ENCODE measurements at regions not wholly inside any gene's neighbourhood (a gene's known extent, or its start where the extent isn't known, plus 50 kb on each side); places are given as distances from the start of the nearest gene placed in this dataset.

- no peak for DNase-seq
Observed at GRCh38 chr7:124413029-124413428, 352.6 kb downstream of the GPR37 start.

- DNase-seq: no peak
Observed at GRCh38 chr7:124412531-124412930, 353.1 kb downstream of the GPR37 start.

- DNase-seq: no peak
Observed at GRCh38 chr7:124411796-124412195, 353.8 kb downstream of the GPR37 start.

GRCh38 chr7:124403587-124403986 is 362.0 kb downstream of the GPR37 start:
- DNase-seq: no peak

- DNase-seq: no peak
Observed at GRCh38 chr7:124403112-124403511, 362.5 kb downstream of the GPR37 start.

- DNase-seq: no peak
Observed at GRCh38 chr7:124399941-124400340, 365.7 kb downstream of the GPR37 start.

- DNase-seq: no peak
Observed at GRCh38 chr7:124398937-124399552, 366.2 kb upstream of the TMEM229A start.

GRCh38 chr7:124397134-124397533 is 364.3 kb upstream of the TMEM229A start:
- no peak for DNase-seq

- no peak for DNase-seq
Observed at GRCh38 chr7:124390301-124390700, 357.4 kb upstream of the TMEM229A start.

- DNase-seq: no peak
Observed at GRCh38 chr7:124388751-124389150, 355.9 kb upstream of the TMEM229A start.

- DNase-seq: peak; percentile 70
Observed at GRCh38 chr7:124387056-124387455, 354.2 kb upstream of the TMEM229A start.

GRCh38 chr7:124379296-124379695 is 346.4 kb upstream of the TMEM229A start:
- no peak for DNase-seq

GRCh38 chr7:124376111-124376510 is 343.2 kb upstream of the TMEM229A start:
- DNase-seq: no peak

- no peak for DNase-seq
Observed at GRCh38 chr7:124375391-124375790, 342.5 kb upstream of the TMEM229A start.

- no peak for DNase-seq
Observed at GRCh38 chr7:124369310-124369709, 336.4 kb upstream of the TMEM229A start.

GRCh38 chr7:124366118-124366517 is 333.3 kb upstream of the TMEM229A start:
- DNase-seq: no peak

- DNase-seq: no peak
Observed at GRCh38 chr7:124364283-124364682, 331.4 kb upstream of the TMEM229A start.

GRCh38 chr7:124354201-124354600 is 321.3 kb upstream of the TMEM229A start:
- no peak for DNase-seq

GRCh38 chr7:124351950-124352349 is 319.1 kb upstream of the TMEM229A start:
- DNase-seq: no peak

- DNase-seq: no peak
Observed at GRCh38 chr7:124349443-124349842, 316.6 kb upstream of the TMEM229A start.

- DNase-seq: no peak
Observed at GRCh38 chr7:124338861-124339260, 306.0 kb upstream of the TMEM229A start.

- no peak for DNase-seq
Observed at GRCh38 chr7:124330731-124331407, 298.0 kb upstream of the TMEM229A start.

GRCh38 chr7:124328774-124329173 is 295.9 kb upstream of the TMEM229A start:
- no peak for DNase-seq

GRCh38 chr7:124324262-124324661 is 291.4 kb upstream of the TMEM229A start:
- DNase-seq: no peak

- DNase-seq: no peak
Observed at GRCh38 chr7:124323597-124323996, 290.7 kb upstream of the TMEM229A start.
